K562 (cell line): ENCODE measurements at regions not wholly inside any gene's neighbourhood (a gene's known extent, or its start where the extent isn't known, plus 50 kb on each side); places are given as distances from the start of the nearest gene placed in this dataset.
A peak's percentile ranks its signal among the peaks of the same experiment; 100 is the strongest.

Experiments
- CBX2 ChIP-seq: fragments of 200-600 bp; sonication (generic); IDR thresholded peaks from one replicate; pipeline ENCODE4 v1.6.1; 2012; ENCODE audit warnings: mild to moderate bottlenecking, low read length, inconsistent platforms; ENCODE audit not compliant: insufficient read depth, poor library complexity, severe bottlenecking
- DMBX1 ChIP-seq: fragments of 250-450 bp; sonication (Bioruptor Pico); IDR thresholded peaks from 2 replicates; pipeline ENCODE4 v1.8.0; 2022; ENCODE audit warnings: inconsistent platforms, mild to moderate bottlenecking, moderate library complexity, borderline replicate concordance
- FOXA1 ChIP-seq: fragments of 450-650 bp; IDR thresholded peaks from 2 replicates; pipeline ENCODE4 v1.6.1; 2016; ENCODE audit warnings: mild to moderate bottlenecking, borderline replicate concordance
- HNRNPLL ChIP-seq: fragments of 200-400 bp; formaldehyde crosslinking; IDR thresholded peaks from 2 replicates; pipeline ENCODE4 v1.6.1; 2017; ENCODE audit warnings: low read length, low read depth, mild to moderate bottlenecking; ENCODE audit not compliant: poor library complexity, severe bottlenecking
- MCM2 ChIP-seq: fragments of 450-650 bp; IDR thresholded peaks from 2 replicates; pipeline ENCODE4 v1.6.1; 2017; ENCODE audit warnings: low read depth, mild to moderate bottlenecking
- NR3C1 ChIP-seq: sonication (generic); formaldehyde crosslinking; IDR thresholded peaks from 2 replicates; pipeline ENCODE4 v1.8.1; 2022; ENCODE audit warnings: missing genetic modification reagents
- PML ChIP-seq: IDR thresholded peaks from 2 replicates; pipeline ENCODE4 v1.6.1; 2012; ENCODE audit warnings: low read length, inconsistent platforms
- SNRNP70 ChIP-seq: fragments of 200-400 bp; formaldehyde crosslinking; optimal IDR thresholded peaks from 2 replicates; pipeline ENCODE3; 2017; ENCODE audit warnings: low read depth, low read length
- TCF3 ChIP-seq: sonication (generic); formaldehyde crosslinking; IDR thresholded peaks from 2 replicates; pipeline ENCODE4 v1.4.0; 2020; ENCODE audit warnings: mild to moderate bottlenecking, missing genetic modification reagents
- ZFP91 ChIP-seq: sonication (generic); formaldehyde crosslinking; IDR thresholded peaks from 2 replicates; pipeline ENCODE4 v1.8.0; 2022; ENCODE audit warnings: mild to moderate bottlenecking, missing genetic modification reagents
- ZNF212 ChIP-seq: fragments of 450-650 bp; formaldehyde crosslinking; IDR thresholded peaks from 2 replicates; pipeline ENCODE4 v1.4.0; 2020; ENCODE audit warnings: mild to moderate bottlenecking
- ZNF23 ChIP-seq: fragments of 250-450 bp; sonication (Bioruptor Pico); IDR thresholded peaks from 2 replicates; pipeline ENCODE4 v1.4.0; 2020; ENCODE audit warnings: mild to moderate bottlenecking
- ZNF764 ChIP-seq: fragments of 250-450 bp; sonication (Bioruptor Pico); IDR thresholded peaks from 2 replicates; pipeline ENCODE4 v1.4.0; 2020; ENCODE audit warnings: low read depth, mild to moderate bottlenecking, moderate library complexity
- ZNF785 ChIP-seq: fragments of 250-450 bp; sonication (Bioruptor Pico); IDR thresholded peaks from 2 replicates; pipeline ENCODE4 v1.4.0; 2020; ENCODE audit warnings: mild to moderate bottlenecking
- ZNF79 ChIP-seq: fragments of 250-450 bp; sonication (Bioruptor Pico); IDR thresholded peaks from 2 replicates; pipeline ENCODE4 v1.4.0; 2020; ENCODE audit warnings: low read depth, mild to moderate bottlenecking, moderate library complexity
- TF ChIP-seq, protein P1 (sequence below), 2 experiments: fragments of 450-650 bp in 1 of 2; IDR thresholded peaks; 2 replicates each; pipeline ENCODE4 v1.6.1; 2011 to 2017; ENCODE audit warnings: low read depth in 2 of 2, antibody characterized with exemption in 1 of 2, borderline replicate concordance in 1 of 2, low read length in 1 of 2, mild to moderate bottlenecking in 1 of 2, mixed read lengths in 1 of 2; ENCODE audit not compliant: control insufficient read depth in 1 of 2
- TF ChIP-seq, protein P2 (sequence below): fragments of 450-650 bp; IDR thresholded peaks from 2 replicates; pipeline ENCODE4 v1.6.1; 2016
- TF ChIP-seq, protein P3 (sequence below): sonication (generic); formaldehyde crosslinking; IDR thresholded peaks from 2 replicates; pipeline ENCODE4 v1.8.1; 2023; ENCODE audit warnings: mild to moderate bottlenecking, missing genetic modification reagents

DNA sequence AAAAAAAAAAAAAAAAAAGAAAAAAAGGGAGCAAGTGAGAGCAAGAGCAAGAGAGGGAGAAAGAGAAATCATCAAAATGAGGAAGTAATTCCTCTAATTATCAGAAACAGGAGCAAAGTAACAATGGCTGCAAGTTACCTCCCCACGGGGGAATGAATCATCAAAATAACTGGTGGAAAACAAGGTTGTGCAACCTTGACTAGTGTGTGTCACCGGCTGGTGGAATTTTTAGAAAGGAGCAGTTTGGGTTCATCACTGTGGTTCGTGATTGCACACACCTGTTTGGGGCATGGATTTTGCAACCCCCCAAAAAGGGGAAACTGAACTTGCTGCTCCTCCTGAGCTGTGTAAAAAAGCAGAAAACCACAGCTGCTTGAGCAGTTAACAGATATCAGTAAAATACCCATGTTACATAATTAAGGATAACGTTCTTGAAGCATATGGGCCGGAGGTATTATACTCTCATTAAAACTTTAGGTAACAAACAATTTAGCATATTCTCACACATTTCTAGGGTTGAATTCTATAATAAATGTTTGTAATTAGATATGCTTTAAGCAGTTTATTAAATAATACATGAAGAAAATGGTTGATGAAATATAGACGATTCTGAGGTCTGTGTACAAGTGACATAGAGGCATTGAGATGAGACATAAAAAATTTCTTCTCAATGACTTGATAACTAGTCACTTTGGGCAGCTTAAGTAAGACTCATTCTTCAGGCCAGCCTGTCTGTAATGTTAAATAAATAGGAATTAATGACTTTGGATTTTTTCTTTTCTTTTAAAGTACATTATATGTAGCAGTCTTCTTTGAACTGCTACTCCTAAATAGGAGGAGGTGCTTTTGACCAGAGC, 184.2 kb upstream of the ZEB2 start (continued):
- TF ChIP-seq, protein P1, sequence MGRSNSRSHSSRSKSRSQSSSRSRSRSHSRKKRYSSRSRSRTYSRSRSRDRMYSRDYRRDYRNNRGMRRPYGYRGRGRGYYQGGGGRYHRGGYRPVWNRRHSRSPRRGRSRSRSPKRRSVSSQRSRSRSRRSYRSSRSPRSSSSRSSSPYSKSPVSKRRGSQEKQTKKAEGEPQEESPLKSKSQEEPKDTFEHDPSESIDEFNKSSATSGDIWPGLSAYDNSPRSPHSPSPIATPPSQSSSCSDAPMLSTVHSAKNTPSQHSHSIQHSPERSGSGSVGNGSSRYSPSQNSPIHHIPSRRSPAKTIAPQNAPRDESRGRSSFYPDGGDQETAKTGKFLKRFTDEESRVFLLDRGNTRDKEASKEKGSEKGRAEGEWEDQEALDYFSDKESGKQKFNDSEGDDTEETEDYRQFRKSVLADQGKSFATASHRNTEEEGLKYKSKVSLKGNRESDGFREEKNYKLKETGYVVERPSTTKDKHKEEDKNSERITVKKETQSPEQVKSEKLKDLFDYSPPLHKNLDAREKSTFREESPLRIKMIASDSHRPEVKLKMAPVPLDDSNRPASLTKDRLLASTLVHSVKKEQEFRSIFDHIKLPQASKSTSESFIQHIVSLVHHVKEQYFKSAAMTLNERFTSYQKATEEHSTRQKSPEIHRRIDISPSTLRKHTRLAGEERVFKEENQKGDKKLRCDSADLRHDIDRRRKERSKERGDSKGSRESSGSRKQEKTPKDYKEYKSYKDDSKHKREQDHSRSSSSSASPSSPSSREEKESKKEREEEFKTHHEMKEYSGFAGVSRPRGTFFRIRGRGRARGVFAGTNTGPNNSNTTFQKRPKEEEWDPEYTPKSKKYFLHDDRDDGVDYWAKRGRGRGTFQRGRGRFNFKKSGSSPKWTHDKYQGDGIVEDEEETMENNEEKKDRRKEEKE (IDR thresholded peaks at IDR 0.05; ENCODE audit: borderline replicate concordance in 1 of 2, control insufficient read depth in 1 of 2, low read depth in 2 of 2, low read length in 1 of 2), result no peak
- TF ChIP-seq ZNF23 (CRISPR knock-in tag), result no peak
- peak; percentile 61 for TF ChIP-seq TCF3 (CRISPR knock-in tag)
- TF ChIP-seq ZNF212 (CRISPR knock-in tag), result no peak
- 0 out of 2 replicates have a peak, but pooled peaks have one; percentile 18 for TF ChIP-seq PML
- TF ChIP-seq CBX2, result no peak
- TF ChIP-seq, protein P2, sequence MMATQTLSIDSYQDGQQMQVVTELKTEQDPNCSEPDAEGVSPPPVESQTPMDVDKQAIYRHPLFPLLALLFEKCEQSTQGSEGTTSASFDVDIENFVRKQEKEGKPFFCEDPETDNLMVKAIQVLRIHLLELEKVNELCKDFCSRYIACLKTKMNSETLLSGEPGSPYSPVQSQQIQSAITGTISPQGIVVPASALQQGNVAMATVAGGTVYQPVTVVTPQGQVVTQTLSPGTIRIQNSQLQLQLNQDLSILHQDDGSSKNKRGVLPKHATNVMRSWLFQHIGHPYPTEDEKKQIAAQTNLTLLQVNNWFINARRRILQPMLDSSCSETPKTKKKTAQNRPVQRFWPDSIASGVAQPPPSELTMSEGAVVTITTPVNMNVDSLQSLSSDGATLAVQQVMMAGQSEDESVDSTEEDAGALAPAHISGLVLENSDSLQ, result peak; percentile 8; the same call in 1 of the 2 replicates
- no peak for TF ChIP-seq ZNF785
- TF ChIP-seq ZFP91 (CRISPR knock-in tag), result no peak
- TF ChIP-seq ZNF764 (CRISPR knock-in tag), result no peak
- TF ChIP-seq MCM2, result no peak
- peak; percentile 58; the same call in 1 of the 2 replicates for TF ChIP-seq DMBX1 (CRISPR knock-in tag)
- TF ChIP-seq SNRNP70, result no peak
- TF ChIP-seq HNRNPLL, result no peak
- TF ChIP-seq ZNF79 (CRISPR knock-in tag), result no peak
- TF ChIP-seq, protein P3, sequence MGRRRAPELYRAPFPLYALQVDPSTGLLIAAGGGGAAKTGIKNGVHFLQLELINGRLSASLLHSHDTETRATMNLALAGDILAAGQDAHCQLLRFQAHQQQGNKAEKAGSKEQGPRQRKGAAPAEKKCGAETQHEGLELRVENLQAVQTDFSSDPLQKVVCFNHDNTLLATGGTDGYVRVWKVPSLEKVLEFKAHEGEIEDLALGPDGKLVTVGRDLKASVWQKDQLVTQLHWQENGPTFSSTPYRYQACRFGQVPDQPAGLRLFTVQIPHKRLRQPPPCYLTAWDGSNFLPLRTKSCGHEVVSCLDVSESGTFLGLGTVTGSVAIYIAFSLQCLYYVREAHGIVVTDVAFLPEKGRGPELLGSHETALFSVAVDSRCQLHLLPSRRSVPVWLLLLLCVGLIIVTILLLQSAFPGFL (CRISPR knock-in tag), result no peak
- TF ChIP-seq FOXA1, result no peak
- no peak for TF ChIP-seq NR3C1 (CRISPR knock-in tag)
